Ishikawa (cell line): ENCODE measurements at regions not wholly inside any gene's neighbourhood (a gene's known extent, or its start where the extent isn't known, plus 50 kb on each side); places are given as distances from the start of the nearest gene placed in this dataset.

ENCODE experiments used
- CEBPB ChIP-seq: IDR thresholded peaks from 2 replicates; pipeline ENCODE4 v1.6.1; 2012
- CREB1 ChIP-seq: IDR thresholded peaks from 2 replicates; pipeline ENCODE4 v1.6.1; 2012; ENCODE audit warnings: low read depth
- EGR1 ChIP-seq: IDR thresholded peaks from 2 replicates; pipeline ENCODE4 v1.6.1; 2012
- EP300 ChIP-seq: IDR thresholded peaks from 2 replicates; pipeline ENCODE4 v1.6.1; 2012; ENCODE audit warnings: borderline replicate concordance
- FOXM1 ChIP-seq: IDR thresholded peaks from 2 replicates; pipeline ENCODE4 v1.6.1; 2012; ENCODE audit warnings: low read depth, borderline replicate concordance
- MAX ChIP-seq: IDR thresholded peaks from 2 replicates; pipeline ENCODE4 v1.6.1; 2012
- NFIC ChIP-seq: IDR thresholded peaks from 2 replicates; pipeline ENCODE4 v1.6.1; 2012
- RAD21 ChIP-seq: IDR thresholded peaks from 2 replicates; pipeline ENCODE4 v1.6.1; 2012; ENCODE audit warnings: low read depth
- REST ChIP-seq: IDR thresholded peaks from 2 replicates; pipeline ENCODE4 v1.6.1; 2012; ENCODE audit warnings: low read depth, mild to moderate bottlenecking
- TAF1 ChIP-seq: IDR thresholded peaks from 2 replicates; pipeline ENCODE4 v1.6.1; 2012; ENCODE audit warnings: low read depth, mild to moderate bottlenecking
- TCF12 ChIP-seq: IDR thresholded peaks from 2 replicates; pipeline ENCODE4 v1.6.1; 2012; ENCODE audit warnings: low read depth
- TEAD4 ChIP-seq: IDR thresholded peaks from 2 replicates; pipeline ENCODE4 v1.6.1; 2012
- USF1 ChIP-seq: IDR thresholded peaks from 2 replicates; pipeline ENCODE4 v1.6.1; 2012
- YY1 ChIP-seq: IDR thresholded peaks from 2 replicates; pipeline ENCODE4 v1.6.1; 2012; ENCODE audit warnings: low read depth
- ZBTB7A ChIP-seq: IDR thresholded peaks from 2 replicates; pipeline ENCODE4 v1.6.1; 2012; ENCODE audit warnings: low read depth

DNA sequence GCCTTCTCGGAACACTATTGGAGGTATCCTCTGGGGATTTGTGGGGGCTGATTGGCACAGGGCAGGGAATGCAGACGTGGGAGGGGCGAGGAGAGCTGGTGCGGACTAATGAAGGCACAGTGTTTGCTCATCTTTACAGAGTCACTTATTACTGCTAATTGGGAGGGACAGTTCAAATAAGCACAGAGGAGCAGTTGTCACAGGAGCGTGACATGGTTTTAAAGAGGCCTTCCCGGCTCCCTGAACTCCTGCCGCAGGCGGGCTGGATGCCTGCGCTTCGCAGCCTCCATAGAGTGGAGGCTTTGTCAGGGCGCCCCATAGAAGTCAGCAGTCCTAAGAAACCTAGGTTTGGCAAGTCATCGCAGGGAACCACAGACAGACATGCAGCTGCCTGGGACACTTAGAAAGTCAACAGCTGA, 149.6 kb downstream of the LINC00237 start:
- TF ChIP-seq EGR1 (no peak), NFIC (no peak), USF1 (no peak), REST (no peak), MAX (no peak), TCF12 (no peak), CREB1 (no peak), YY1 (no peak), EP300 (no peak), TEAD4 (no peak), CEBPB (no peak), FOXM1 (no peak)

- no peak for TF ChIP-seq ZBTB7A
- TF ChIP-seq FOXM1 = no peak
- no peak for TF ChIP-seq TAF1
- no peak for TF ChIP-seq REST
- TF ChIP-seq EGR1 = no peak
- TF ChIP-seq RAD21 = no peak
- no peak for TF ChIP-seq YY1
- TF ChIP-seq TEAD4 = no peak
- no peak for TF ChIP-seq NFIC
- no peak for TF ChIP-seq TCF12
- no peak for TF ChIP-seq CEBPB
- TF ChIP-seq MAX = no peak
- no peak for TF ChIP-seq CREB1
Measured at GRCh38 chr20:20955892-20956291, 150.3 kb downstream of the LINC00237 start.

DNA sequence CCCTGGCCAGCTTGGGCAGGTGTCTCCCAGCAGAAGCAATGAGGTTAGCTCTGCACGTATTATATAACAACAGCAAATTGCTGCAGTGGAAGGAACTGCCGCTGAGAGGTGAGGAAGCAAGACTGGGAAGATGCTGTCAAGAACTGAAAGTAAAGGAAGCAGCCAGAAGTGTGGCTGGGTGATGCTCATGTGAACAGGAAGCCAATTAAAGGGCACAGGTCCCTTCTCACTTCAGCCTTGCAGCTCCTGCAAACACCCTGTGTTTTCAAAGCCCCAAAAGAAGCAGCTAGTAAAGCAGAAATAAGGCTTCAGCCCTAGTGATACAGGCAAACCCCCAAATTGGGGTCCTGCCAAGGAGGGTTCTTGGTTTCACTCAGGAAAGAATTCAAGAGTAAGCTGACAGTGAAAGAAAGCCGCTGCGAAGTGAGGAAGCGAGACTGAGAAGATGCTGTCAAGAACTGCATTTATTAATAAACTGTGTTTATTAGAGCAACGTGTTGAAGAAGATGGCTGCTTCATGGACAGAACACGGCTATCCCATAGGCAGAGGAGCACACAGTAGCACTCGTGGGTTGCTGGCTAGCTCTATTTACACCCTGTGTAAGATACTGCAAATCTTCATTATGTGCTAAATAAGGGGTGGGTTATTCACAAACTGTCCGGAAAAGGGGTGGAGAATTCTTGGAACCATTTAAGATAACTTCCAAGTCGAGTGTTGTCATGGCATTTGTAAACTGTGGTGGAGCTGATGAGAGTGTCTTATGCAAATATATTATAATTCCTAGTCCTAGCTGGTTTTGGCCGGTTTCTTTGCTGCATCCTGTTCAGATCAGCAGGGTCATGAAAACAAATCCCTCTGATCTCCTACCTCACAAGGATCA, 152.2 kb downstream of the LINC00237 start:
- TF ChIP-seq EGR1 (no peak), ZBTB7A (no peak), REST (no peak), EP300 (no peak), TAF1 (no peak), RAD21 (no peak), NFIC (no peak), USF1 (no peak), FOXM1 (no peak)

GRCh38 chr20:20950620-20951019, 155.5 kb downstream of the LINC00237 start:
- TF ChIP-seq YY1 (no peak), MAX (no peak), NFIC (no peak), REST (no peak), TAF1 (no peak), TCF12 (no peak), ZBTB7A (no peak), TEAD4 (no peak), CREB1 (no peak), USF1 (no peak), EP300 (no peak), EGR1 (no peak), FOXM1 (no peak), RAD21 (no peak), CEBPB (no peak)
